ENCODE measurements at regions not wholly inside any gene's neighbourhood (a gene's known extent, or its start where the extent isn't known, plus 50 kb on each side); places are given as distances from the start of the nearest gene placed in this dataset.
A peak's percentile ranks its signal among the peaks of the same experiment; 100 is the strongest.

- no peak overlapping the region for H4K8ac ChIP-seq (ENCODE audit: low read depth, low read length)
- H3K56ac ChIP-seq (ENCODE audit: low read length): peak overlapping the region; percentile 25
- no peak overlapping the region for H2AK5ac ChIP-seq (ENCODE audit: low read length)
- peak overlapping the region; percentile 92 for H2BK120ac ChIP-seq (ENCODE audit: low read depth, low read length)
- no peak overlapping the region for H3K4me2 ChIP-seq (ENCODE audit: low read length)
- H3K27ac ChIP-seq (ENCODE audit: low read depth, low read length): no peak overlapping the region
- no peaks in the 10 kb centered on the region for H3K79me1 ChIP-seq (ENCODE audit: low read length)
- H3K9ac ChIP-seq (ENCODE audit: low read length): no peak overlapping the region
- no peaks in the 10 kb centered on the region for H3K79me2 ChIP-seq (ENCODE audit: control insufficient read depth, insufficient read depth, low read length)
- peak overlapping the region; percentile 78 for H3K18ac ChIP-seq (ENCODE audit: low read length)
- no peak overlapping the region for H3K4me3 ChIP-seq (ENCODE audit: low read length)
- H3K23ac ChIP-seq (ENCODE audit: low read length): no peak overlapping the region
- no peak overlapping the region for H3K4ac ChIP-seq (ENCODE audit: low read depth, low read length)
- peaks cover 10% of the 10 kb centered on the region for H3K4me1 ChIP-seq (ENCODE audit: control insufficient read depth, low read depth, low read length)
- H4K5ac ChIP-seq (ENCODE audit: low read length): no peak overlapping the region
- H3K36me3 ChIP-seq (ENCODE audit: control insufficient read depth, insufficient read depth, low read length): no peaks in the 10 kb centered on the region
- DNase-seq: no peak
- no CpG with 5 or more reads among the region's 7 CpGs for WGBS (ENCODE audit: extremely low coverage, insufficient coverage, low lambda C conversion rate)
- no peak overlapping the region for H2BK5ac ChIP-seq (ENCODE audit: low read length)
- H2BK15ac ChIP-seq (replicated peaks; ENCODE audit: low read depth): no peak overlapping the region
- no peaks in the 10 kb centered on the region for H3K27me3 ChIP-seq (ENCODE audit: insufficient read depth, low read length, poor library complexity)
Measured at GRCh38 chr5:124574521-124575436, 171.7 kb downstream of the ZNF608 start.

GRCh38 chr5:124572971-124573370 is 173.5 kb downstream of the ZNF608 start:
- Histone ChIP-seq H4K8ac (ENCODE audit: low read depth, low read length) (no peak overlapping the region), H3K9ac (ENCODE audit: low read length) (no peak overlapping the region), H3K4me3 (ENCODE audit: low read length) (no peak overlapping the region), H3K18ac (ENCODE audit: low read length) (no peak overlapping the region), H4K5ac (ENCODE audit: low read length) (no peak overlapping the region), H3K4me2 (ENCODE audit: low read length) (no peak overlapping the region), H3K79me2 (ENCODE audit: control insufficient read depth, insufficient read depth, low read length) (no peaks in the 10 kb centered on the region), H3K56ac (ENCODE audit: low read length) (peak overlapping the region; percentile 5), H3K27me3 (ENCODE audit: insufficient read depth, low read length, poor library complexity) (no peaks in the 10 kb centered on the region), H2BK5ac (ENCODE audit: low read length) (no peak overlapping the region), H2AK5ac (ENCODE audit: low read length) (no peak overlapping the region), H3K4me1 (ENCODE audit: control insufficient read depth, low read depth, low read length) (peaks cover 10% of the 10 kb centered on the region), H3K4ac (ENCODE audit: low read depth, low read length) (no peak overlapping the region), H3K79me1 (ENCODE audit: low read length) (no peaks in the 10 kb centered on the region), H2BK15ac (replicated peaks; ENCODE audit: low read depth) (no peak overlapping the region), H2BK120ac (ENCODE audit: low read depth, low read length) (no peak overlapping the region), H3K27ac (ENCODE audit: low read depth, low read length) (no peak overlapping the region), H3K23ac (ENCODE audit: low read length) (no peak overlapping the region), H3K36me3 (ENCODE audit: control insufficient read depth, insufficient read depth, low read length) (no peaks in the 10 kb centered on the region)
- no CpG with 5 or more reads among the region's 5 CpGs for WGBS (ENCODE audit: extremely low coverage, insufficient coverage, low lambda C conversion rate)
- DNase-seq: peak; percentile 40

GRCh38 chr5:124570285-124571035 is 176.0 kb downstream of the ZNF608 start:
- H3K4me2 ChIP-seq (ENCODE audit: low read length): no peak overlapping the region
- H2BK120ac ChIP-seq (ENCODE audit: low read depth, low read length): no peak overlapping the region
- no peaks in the 10 kb centered on the region for H3K79me1 ChIP-seq (ENCODE audit: low read length)
- H2BK5ac ChIP-seq (ENCODE audit: low read length): no peak overlapping the region
- no peak for DNase-seq
- H3K27ac ChIP-seq (ENCODE audit: low read depth, low read length): no peak overlapping the region
- H3K56ac ChIP-seq (ENCODE audit: low read length): no peak overlapping the region
- H4K8ac ChIP-seq (ENCODE audit: low read depth, low read length): no peak overlapping the region
- no peak overlapping the region for H4K5ac ChIP-seq (ENCODE audit: low read length)
- H3K9ac ChIP-seq (ENCODE audit: low read length): no peak overlapping the region
- H3K27me3 ChIP-seq (ENCODE audit: insufficient read depth, low read length, poor library complexity): no peaks in the 10 kb centered on the region
- H3K4me1 ChIP-seq (ENCODE audit: control insufficient read depth, low read depth, low read length): peaks cover 10% of the 10 kb centered on the region
- WGBS (ENCODE audit: extremely low coverage, insufficient coverage, low lambda C conversion rate): no CpG with 5 or more reads among the region's 9 CpGs
- H2AK5ac ChIP-seq (ENCODE audit: low read length): no peak overlapping the region
- H3K4ac ChIP-seq (ENCODE audit: low read depth, low read length): no peak overlapping the region
- H3K36me3 ChIP-seq (ENCODE audit: control insufficient read depth, insufficient read depth, low read length): no peaks in the 10 kb centered on the region
- H3K79me2 ChIP-seq (ENCODE audit: control insufficient read depth, insufficient read depth, low read length): no peaks in the 10 kb centered on the region
- no peak overlapping the region for H3K4me3 ChIP-seq (ENCODE audit: low read length)
- no peak overlapping the region for H2BK15ac ChIP-seq (replicated peaks; ENCODE audit: low read depth)
- H3K18ac ChIP-seq (ENCODE audit: low read length): no peak overlapping the region
- no peak overlapping the region for H3K23ac ChIP-seq (ENCODE audit: low read length)

- no peak overlapping the region for H3K23ac ChIP-seq (ENCODE audit: low read length)
- no peak overlapping the region for H3K9ac ChIP-seq (ENCODE audit: low read length)
- H3K4me1 ChIP-seq (ENCODE audit: control insufficient read depth, low read depth, low read length): no peaks in the 10 kb centered on the region
- no peak overlapping the region for H3K4me2 ChIP-seq (ENCODE audit: low read length)
- no peak overlapping the region for H4K8ac ChIP-seq (ENCODE audit: low read depth, low read length)
- no peak overlapping the region for H4K5ac ChIP-seq (ENCODE audit: low read length)
- DNase-seq: no peak
- H3K36me3 ChIP-seq (ENCODE audit: control insufficient read depth, insufficient read depth, low read length): no peaks in the 10 kb centered on the region
- no peaks in the 10 kb centered on the region for H3K79me1 ChIP-seq (ENCODE audit: low read length)
- H2BK120ac ChIP-seq (ENCODE audit: low read depth, low read length): no peak overlapping the region
- no peak overlapping the region for H3K4me3 ChIP-seq (ENCODE audit: low read length)
- no peaks in the 10 kb centered on the region for H3K79me2 ChIP-seq (ENCODE audit: control insufficient read depth, insufficient read depth, low read length)
- no peak overlapping the region for H3K4ac ChIP-seq (ENCODE audit: low read depth, low read length)
- no peak overlapping the region for H3K27ac ChIP-seq (ENCODE audit: low read depth, low read length)
- H3K27me3 ChIP-seq (ENCODE audit: insufficient read depth, low read length, poor library complexity): no peaks in the 10 kb centered on the region
- no peak overlapping the region for H3K18ac ChIP-seq (ENCODE audit: low read length)
- no peak overlapping the region for H2BK5ac ChIP-seq (ENCODE audit: low read length)
- no CpG with 5 or more reads among the region's 7 CpGs for WGBS (ENCODE audit: extremely low coverage, insufficient coverage, low lambda C conversion rate)
- H2BK15ac ChIP-seq (replicated peaks; ENCODE audit: low read depth): no peak overlapping the region
- no peak overlapping the region for H3K56ac ChIP-seq (ENCODE audit: low read length)
- H2AK5ac ChIP-seq (ENCODE audit: low read length): no peak overlapping the region
Measured at GRCh38 chr5:124566875-124567450, 179.5 kb downstream of the ZNF608 start.

GRCh38 chr5:124561451-124561850 is 185.0 kb downstream of the ZNF608 start:
- DNase-seq: no peak
- no peak overlapping the region for H2BK120ac ChIP-seq (ENCODE audit: low read depth, low read length)
- H3K27me3 ChIP-seq (ENCODE audit: insufficient read depth, low read length, poor library complexity): no peaks in the 10 kb centered on the region
- H3K23ac ChIP-seq (ENCODE audit: low read length): no peak overlapping the region
- no peak overlapping the region for H2BK15ac ChIP-seq (replicated peaks; ENCODE audit: low read depth)
- H4K8ac ChIP-seq (ENCODE audit: low read depth, low read length): no peak overlapping the region
- no peak overlapping the region for H3K4ac ChIP-seq (ENCODE audit: low read depth, low read length)
- no peak overlapping the region for H3K18ac ChIP-seq (ENCODE audit: low read length)
- no peaks in the 10 kb centered on the region for H3K36me3 ChIP-seq (ENCODE audit: control insufficient read depth, insufficient read depth, low read length)
- H4K5ac ChIP-seq (ENCODE audit: low read length): no peak overlapping the region
- no peak overlapping the region for H3K9ac ChIP-seq (ENCODE audit: low read length)
- H3K56ac ChIP-seq (ENCODE audit: low read length): no peak overlapping the region
- H2AK5ac ChIP-seq (ENCODE audit: low read length): no peak overlapping the region
- H3K4me1 ChIP-seq (ENCODE audit: control insufficient read depth, low read depth, low read length): no peaks in the 10 kb centered on the region
- H3K79me1 ChIP-seq (ENCODE audit: low read length): no peaks in the 10 kb centered on the region
- no peaks in the 10 kb centered on the region for H3K79me2 ChIP-seq (ENCODE audit: control insufficient read depth, insufficient read depth, low read length)
- H3K27ac ChIP-seq (ENCODE audit: low read depth, low read length): no peak overlapping the region
- no peak overlapping the region for H3K4me3 ChIP-seq (ENCODE audit: low read length)
- no peak overlapping the region for H2BK5ac ChIP-seq (ENCODE audit: low read length)
- no peak overlapping the region for H3K4me2 ChIP-seq (ENCODE audit: low read length)
- WGBS (ENCODE audit: extremely low coverage, insufficient coverage, low lambda C conversion rate): no CpG with 5 or more reads among the region's 2 CpGs

Data from mesendoderm (in vitro differentiated cells).